ENCODE measurements at regions not wholly inside any gene's neighbourhood (a gene's known extent, or its start where the extent isn't known, plus 50 kb on each side); places are given as distances from the start of the nearest gene placed in this dataset.

GRCh38 chr2:30371772-30372373 is 75.2 kb upstream of the LCLAT1 start:
- Mint-ChIP-seq H3K4me3 (ENCODE audit: unreplicated experiment) (no peak overlapping the region), H3K4me1 (ENCODE audit: low read depth, unreplicated experiment) (no peaks in the 10 kb centered on the region), H3K27me3 (ENCODE audit: unreplicated experiment) (peaks cover 2% of the 10 kb centered on the region), H3K9me3 (ENCODE audit: unreplicated experiment) (peaks cover 4% of the 10 kb centered on the region), H3K27ac (ENCODE audit: unreplicated experiment) (no peak overlapping the region), H3K36me3 (ENCODE audit: unreplicated experiment) (no peaks in the 10 kb centered on the region)
- no peak for TF ChIP-seq CTCF (IDR thresholded peaks at IDR 0.05; ENCODE audit: partially characterized antibody, unreplicated experiment)
- DNase-seq = no peak

GRCh38 chr2:30372826-30373225 is 74.2 kb upstream of the LCLAT1 start:
- Mint-ChIP-seq H3K27ac (ENCODE audit: unreplicated experiment) (no peak overlapping the region), H3K4me3 (ENCODE audit: unreplicated experiment) (no peak overlapping the region), H3K27me3 (ENCODE audit: unreplicated experiment) (peaks cover 4% of the 10 kb centered on the region), H3K4me1 (ENCODE audit: low read depth, unreplicated experiment) (no peaks in the 10 kb centered on the region), H3K36me3 (ENCODE audit: unreplicated experiment) (no peaks in the 10 kb centered on the region), H3K9me3 (ENCODE audit: unreplicated experiment) (peaks cover 5% of the 10 kb centered on the region)
- no peak for TF ChIP-seq CTCF (IDR thresholded peaks at IDR 0.05; ENCODE audit: partially characterized antibody, unreplicated experiment)
- no peak for DNase-seq

DNA sequence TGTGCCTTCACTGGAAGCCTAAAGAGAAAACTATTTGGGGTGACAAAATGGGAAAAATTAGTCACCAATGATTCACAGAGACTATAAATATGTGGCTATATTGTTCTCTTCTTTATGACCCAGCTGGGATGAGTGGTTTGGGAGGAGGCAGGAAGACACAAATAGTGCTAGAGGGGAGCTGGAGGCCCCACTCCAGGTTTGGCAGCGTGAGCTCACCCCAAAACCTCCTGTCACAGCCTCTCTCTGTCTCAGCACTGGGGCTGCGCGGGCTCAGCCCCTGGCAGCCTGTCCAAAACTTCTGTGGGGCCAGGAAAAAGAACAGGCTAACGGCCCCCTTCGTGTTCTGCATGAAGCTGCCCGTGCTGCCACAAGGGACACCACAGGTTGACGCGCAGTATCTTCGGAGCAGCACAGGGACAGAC is 73.2 kb upstream of the LCLAT1 start:
- no peak for DNase-seq
- Mint-ChIP-seq H3K9me3 (ENCODE audit: unreplicated experiment) (peaks cover 5% of the 10 kb centered on the region), H3K4me1 (ENCODE audit: low read depth, unreplicated experiment) (no peaks in the 10 kb centered on the region), H3K27ac (ENCODE audit: unreplicated experiment) (no peak overlapping the region), H3K36me3 (ENCODE audit: unreplicated experiment) (no peaks in the 10 kb centered on the region), H3K4me3 (ENCODE audit: unreplicated experiment) (no peak overlapping the region), H3K27me3 (ENCODE audit: unreplicated experiment) (peaks cover 4% of the 10 kb centered on the region)
- TF ChIP-seq CTCF (IDR thresholded peaks at IDR 0.05; ENCODE audit: partially characterized antibody, unreplicated experiment) = no peak

DNA sequence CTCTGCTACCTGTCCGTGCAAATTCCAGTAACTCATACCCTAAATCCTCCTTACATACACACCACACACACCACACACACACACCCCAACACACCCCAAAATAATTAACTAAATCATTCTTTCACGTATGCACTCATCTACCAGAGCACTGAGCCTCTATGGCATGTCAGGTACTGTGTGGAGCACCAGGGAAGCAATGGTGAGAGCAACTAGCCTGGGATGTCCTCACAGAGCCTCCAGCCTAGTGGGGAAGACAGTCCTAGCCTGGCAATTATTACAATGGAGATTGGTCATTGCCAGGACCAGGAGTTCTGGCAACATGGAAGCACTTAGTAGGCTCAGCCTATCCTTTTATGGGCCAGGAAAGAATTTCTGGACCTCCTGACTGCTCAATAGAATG is 72.7 kb upstream of the LCLAT1 start:
- Mint-ChIP-seq H3K9me3 (ENCODE audit: unreplicated experiment) (peaks cover 5% of the 10 kb centered on the region), H3K36me3 (ENCODE audit: unreplicated experiment) (no peaks in the 10 kb centered on the region), H3K4me1 (ENCODE audit: low read depth, unreplicated experiment) (no peaks in the 10 kb centered on the region), H3K27me3 (ENCODE audit: unreplicated experiment) (peaks cover 4% of the 10 kb centered on the region), H3K27ac (ENCODE audit: unreplicated experiment) (no peak overlapping the region), H3K4me3 (ENCODE audit: unreplicated experiment) (no peak overlapping the region)
- no peak for TF ChIP-seq CTCF (IDR thresholded peaks at IDR 0.05; ENCODE audit: partially characterized antibody, unreplicated experiment)
- DNase-seq = no peak

DNA sequence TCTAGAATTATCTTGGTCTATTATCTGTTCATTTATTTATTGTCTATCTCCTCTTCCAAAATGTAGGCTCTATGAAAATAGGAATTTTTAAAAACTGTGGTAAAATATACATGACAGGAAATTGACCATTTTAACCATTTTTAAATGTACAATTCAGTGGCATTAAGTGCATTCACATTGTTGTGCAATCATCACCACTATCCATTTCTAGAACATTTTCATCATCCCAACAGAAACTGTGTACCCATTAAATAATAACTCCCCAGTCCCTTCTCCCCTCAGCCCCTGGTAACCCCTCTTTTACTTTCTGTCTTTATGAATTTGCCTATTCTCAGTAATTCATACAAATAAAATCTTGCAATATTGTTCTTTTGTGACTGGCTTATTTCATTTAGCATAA is 71.1 kb upstream of the LCLAT1 start:
- TF ChIP-seq CTCF (IDR thresholded peaks at IDR 0.05; ENCODE audit: partially characterized antibody, unreplicated experiment) = no peak
- Mint-ChIP-seq H3K27me3 (ENCODE audit: unreplicated experiment) (peaks cover 4% of the 10 kb centered on the region), H3K4me3 (ENCODE audit: unreplicated experiment) (no peak overlapping the region), H3K9me3 (ENCODE audit: unreplicated experiment) (peaks cover 5% of the 10 kb centered on the region), H3K27ac (ENCODE audit: unreplicated experiment) (no peak overlapping the region), H3K36me3 (ENCODE audit: unreplicated experiment) (no peaks in the 10 kb centered on the region), H3K4me1 (ENCODE audit: low read depth, unreplicated experiment) (no peaks in the 10 kb centered on the region)
- DNase-seq = no peak
